ENCODE measurements at regions not wholly inside any gene's neighbourhood (a gene's known extent, or its start where the extent isn't known, plus 50 kb on each side); places are given as distances from the start of the nearest gene placed in this dataset.

GRCh38 chr12:24500831-24501230 lies 448.1 kb downstream of the BCAT1 start:
- TF ChIP-seq CTCF (IDR thresholded peaks at IDR 0.05) (no peak), EZH2 (IDR thresholded peaks at IDR 0.05) (no peak), EZH2phosphoT487 (IDR thresholded peaks at IDR 0.05) (no peak)

Measured in neural progenitor cell (in vitro differentiated cells).